ENCODE measurements at regions not wholly inside any gene's neighbourhood (a gene's known extent, or its start where the extent isn't known, plus 50 kb on each side); places are given as distances from the start of the nearest gene placed in this dataset.

DNA sequence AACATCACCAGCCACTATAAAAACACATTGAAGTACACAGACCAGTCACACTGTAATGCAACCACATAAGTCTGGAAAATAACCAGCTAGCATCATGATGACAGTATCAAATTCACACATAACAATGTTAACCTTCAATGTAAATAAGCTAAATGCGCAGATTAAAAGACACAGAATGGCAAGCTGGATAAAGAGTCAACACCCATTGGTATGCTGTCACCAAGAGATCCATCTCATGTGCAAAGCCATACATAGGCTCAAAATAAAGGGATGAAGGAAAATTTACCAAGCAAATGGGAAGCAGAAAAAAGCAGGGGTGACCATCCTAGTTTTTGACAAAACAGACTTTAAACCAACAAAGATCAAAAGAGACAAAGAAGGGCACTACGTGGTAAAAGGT, 110.8 kb downstream of the NR4A2 start:
- Histone ChIP-seq H3K36me3 (no peaks in the 10 kb centered on the region), H3K27ac (no peak overlapping the region), H3K4me1 (ENCODE audit: low read depth) (no peaks in the 10 kb centered on the region), H3K9me3 (ENCODE audit: low read depth) (no peaks in the 10 kb centered on the region), H3K27me3 (no peaks in the 10 kb centered on the region), H3K4me3 (no peak overlapping the region)
- no peak for DNase-seq (ENCODE audit: low read depth in 1 of 2, low spot score in 1 of 2)
- TF ChIP-seq, protein P1, sequence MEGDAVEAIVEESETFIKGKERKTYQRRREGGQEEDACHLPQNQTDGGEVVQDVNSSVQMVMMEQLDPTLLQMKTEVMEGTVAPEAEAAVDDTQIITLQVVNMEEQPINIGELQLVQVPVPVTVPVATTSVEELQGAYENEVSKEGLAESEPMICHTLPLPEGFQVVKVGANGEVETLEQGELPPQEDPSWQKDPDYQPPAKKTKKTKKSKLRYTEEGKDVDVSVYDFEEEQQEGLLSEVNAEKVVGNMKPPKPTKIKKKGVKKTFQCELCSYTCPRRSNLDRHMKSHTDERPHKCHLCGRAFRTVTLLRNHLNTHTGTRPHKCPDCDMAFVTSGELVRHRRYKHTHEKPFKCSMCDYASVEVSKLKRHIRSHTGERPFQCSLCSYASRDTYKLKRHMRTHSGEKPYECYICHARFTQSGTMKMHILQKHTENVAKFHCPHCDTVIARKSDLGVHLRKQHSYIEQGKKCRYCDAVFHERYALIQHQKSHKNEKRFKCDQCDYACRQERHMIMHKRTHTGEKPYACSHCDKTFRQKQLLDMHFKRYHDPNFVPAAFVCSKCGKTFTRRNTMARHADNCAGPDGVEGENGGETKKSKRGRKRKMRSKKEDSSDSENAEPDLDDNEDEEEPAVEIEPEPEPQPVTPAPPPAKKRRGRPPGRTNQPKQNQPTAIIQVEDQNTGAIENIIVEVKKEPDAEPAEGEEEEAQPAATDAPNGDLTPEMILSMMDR (IDR thresholded peaks at IDR 0.05; ENCODE audit: low read depth, low read length), result no peak

- TF ChIP-seq, protein P1 (IDR thresholded peaks at IDR 0.05; ENCODE audit: low read depth, low read length), result no peak
- Histone ChIP-seq H3K4me3 (no peak overlapping the region), H3K9me3 (ENCODE audit: low read depth) (no peaks in the 10 kb centered on the region), H3K27me3 (no peaks in the 10 kb centered on the region), H3K36me3 (no peaks in the 10 kb centered on the region), H3K4me1 (ENCODE audit: low read depth) (no peaks in the 10 kb centered on the region), H3K27ac (no peak overlapping the region)
- DNase-seq (ENCODE audit: low read depth in 1 of 2, low spot score in 1 of 2), result no peak
These were observed 112.9 kb downstream of the NR4A2 start for GRCh38 chr2:156219491-156220100.

GRCh38 chr2:156215656-156216055, 116.9 kb downstream of the NR4A2 start:
- Histone ChIP-seq H3K4me3 (no peak overlapping the region), H3K9me3 (ENCODE audit: low read depth) (no peaks in the 10 kb centered on the region), H3K27ac (no peak overlapping the region), H3K4me1 (ENCODE audit: low read depth) (no peaks in the 10 kb centered on the region), H3K36me3 (no peaks in the 10 kb centered on the region), H3K27me3 (no peaks in the 10 kb centered on the region)
- TF ChIP-seq, protein P1 (IDR thresholded peaks at IDR 0.05; ENCODE audit: low read depth, low read length), result no peak
- DNase-seq (ENCODE audit: low read depth in 1 of 2, low spot score in 1 of 2), result no peak

GRCh38 chr2:156211318-156211717, 121.2 kb downstream of the NR4A2 start:
- no peak overlapping the region for H3K4me3 ChIP-seq
- no peak overlapping the region for H3K27ac ChIP-seq
- TF ChIP-seq, protein P1 (IDR thresholded peaks at IDR 0.05; ENCODE audit: low read depth, low read length), result no peak
- H3K36me3 ChIP-seq, result no peaks in the 10 kb centered on the region
- no peaks in the 10 kb centered on the region for H3K27me3 ChIP-seq
- H3K9me3 ChIP-seq (ENCODE audit: low read depth), result no peaks in the 10 kb centered on the region
- DNase-seq (ENCODE audit: low read depth in 1 of 2, low spot score in 1 of 2), result no peak
- H3K4me1 ChIP-seq (ENCODE audit: low read depth), result no peaks in the 10 kb centered on the region

GRCh38 chr2:156206355-156206754, 126.2 kb downstream of the NR4A2 start:
- Histone ChIP-seq H3K36me3 (no peaks in the 10 kb centered on the region), H3K27me3 (no peaks in the 10 kb centered on the region), H3K27ac (no peak overlapping the region), H3K9me3 (ENCODE audit: low read depth) (no peaks in the 10 kb centered on the region), H3K4me3 (no peak overlapping the region), H3K4me1 (ENCODE audit: low read depth) (no peaks in the 10 kb centered on the region)
- DNase-seq (ENCODE audit: low read depth in 1 of 2, low spot score in 1 of 2), result no peak
- TF ChIP-seq, protein P1 (IDR thresholded peaks at IDR 0.05; ENCODE audit: low read depth, low read length), result no peak

Data from cardiac muscle cell (in vitro differentiated cells and primary cell).